HepG2 (cell line): ENCODE measurements at regions not wholly inside any gene's neighbourhood (a gene's known extent, or its start where the extent isn't known, plus 50 kb on each side); places are given as distances from the start of the nearest gene placed in this dataset.

Source experiments
- ATAC-seq: fragments of 200-7000 bp; cut with Tn5 transposase; 3 replicates; pipeline ENCODE4 v1.9.1; 2020; ENCODE audit warnings: mild to moderate bottlenecking, moderate library complexity
- BruUV-seq: library from RNA; stranded (reverse); fragments of 400-500 nt; replicated peaks from 2 replicates; lab custom pipeline; 2021; lab: Mats Ljungman, UMichigan
- CTCF ChIA-PET: fragments of 300-600 bp; formaldehyde crosslinking; extraction: SDS; loops from one replicate; lab custom pipeline; 2021; ENCODE audit warnings: low total read pairs, inconsistent platforms, low intra/inter-chr PET ratio; lab: Yijun Ruan, JAX
- POLR2A ChIA-PET: fragments of 350-600 bp; sonication (Branson Sonifier 250); formaldehyde crosslinking; loops from one replicate; lab custom pipeline; 2020; ENCODE audit warnings: antibody characterized with exemption, inconsistent platforms; lab: Yijun Ruan, JAX
- DNase-seq: peaks from one replicate; pipeline ENCODE4 v3.0.0-alpha.2; 2015; ENCODE audit warnings: low spot score
- FAIRE-seq: peaks from 3 replicates; lab custom pipeline; 2011; peaks lifted over from hg19 to GRCh38; lab: Jason Lieb, UNC
- H2AFZ ChIP-seq: one replicate; pipeline ENCODE4 v1.6.1; 2011; ENCODE audit warnings: low read length, inconsistent platforms
- H3K27ac ChIP-seq: fragments of 300-600 bp; 3 replicates; pipeline ENCODE4 v1.8.0; 2011; ENCODE audit warnings: mixed run types, mild to moderate bottlenecking, mixed read lengths, low read length, inconsistent platforms; ENCODE audit not compliant: insufficient read depth; ENCODE audit errors: extremely low read length
- H3K27me3 ChIP-seq, 2 experiments: fragments of 200-600 bp in 1 of 2; 2 replicates in 1 of 2; 3 replicates in 1 of 2; pipeline versions ENCODE4 v1.6.0 to v1.8.0; 2011; ENCODE audit warnings: low read length in 2 of 2, mild to moderate bottlenecking in 2 of 2, moderate library complexity in 2 of 2, inconsistent platforms in 1 of 2; ENCODE audit not compliant: insufficient read depth in 2 of 2, control insufficient read depth in 1 of 2
- H3K36me3 ChIP-seq, 2 experiments: fragments of 200-600 bp in 1 of 2; replicated peaks in 1 of 2; 2 replicates in 1 of 2; 3 replicates in 1 of 2; pipeline versions ENCODE4 v1.5.1 to v1.8.0; 2011; ENCODE audit warnings: low read length in 2 of 2, inconsistent platforms in 1 of 2; ENCODE audit not compliant: insufficient read depth in 2 of 2, control insufficient read depth in 1 of 2
- H3K4me1 ChIP-seq: 2 replicates; pipeline ENCODE4 v1.5.1; 2012; ENCODE audit warnings: low read length, inconsistent platforms; ENCODE audit not compliant: insufficient read depth
- H3K4me2 ChIP-seq: 2 replicates; pipeline ENCODE4 v1.6.0; 2011; ENCODE audit warnings: low read depth, low read length, inconsistent platforms
- H3K4me3 ChIP-seq, 3 experiments: fragments of 200-600 bp in 1 of 3; sonication (generic), shearing (Covaris generic) in 1 of 3; replicated peaks in 1 of 3; 2 replicates each; pipeline ENCODE4 v1.5.1; 2011 to 2016; ENCODE audit warnings: low read length in 3 of 3, inconsistent platforms in 2 of 3, low read depth in 2 of 3, mild to moderate bottlenecking in 2 of 3, control low read depth in 1 of 3, mixed read lengths in 1 of 3; ENCODE audit not compliant: insufficient read depth in 1 of 3
- H3K79me2 ChIP-seq: one replicate; pipeline ENCODE4 v1.6.1; 2011; ENCODE audit warnings: low read length, inconsistent platforms; ENCODE audit not compliant: insufficient read depth
- H3K9ac ChIP-seq: 2 replicates; pipeline ENCODE4 v1.6.0; 2011; ENCODE audit warnings: mild to moderate bottlenecking, low read depth, low read length, inconsistent platforms; ENCODE audit not compliant: insufficient read depth
- H3K9me3 ChIP-seq: 2 replicates; pipeline ENCODE4 v1.5.1; 2012; ENCODE audit warnings: mild to moderate bottlenecking, low read length
- H4K20me1 ChIP-seq: 2 replicates; pipeline ENCODE4 v1.6.0; 2011; ENCODE audit warnings: inconsistent platforms, mild to moderate bottlenecking, low read length, moderate library complexity; ENCODE audit not compliant: insufficient read depth
- JUN ChIP-seq: sonication (generic); formaldehyde crosslinking; IDR thresholded peaks from 2 replicates; pipeline ENCODE4 v1.4.0; 2020; ENCODE audit warnings: mild to moderate bottlenecking, missing genetic modification reagents
- KDM3A ChIP-seq: IDR thresholded peaks from 2 replicates; pipeline ENCODE4 v1.6.1; 2018; ENCODE audit warnings: low read depth, missing compliant biosample characterization
- KMT2B ChIP-seq: IDR thresholded peaks from 2 replicates; pipeline ENCODE4 v1.6.1; 2016; ENCODE audit warnings: missing genetic modification reagents, missing compliant biosample characterization
- MAFK ChIP-seq, 2 experiments: IDR thresholded peaks in 1 of 2; conservative IDR thresholded peaks in 1 of 2; 2 replicates each; pipeline ENCODE4 v1.6.1; 2011; ENCODE audit warnings: improper control_type of control experiment in 2 of 2, low read length in 2 of 2
- NONO ChIP-seq, 2 experiments: fragments of 450-650 bp in 1 of 2; sonication (generic) in 1 of 2; formaldehyde crosslinking in 1 of 2; IDR thresholded peaks in 1 of 2; conservative IDR thresholded peaks in 1 of 2; 2 replicates each; pipeline versions ENCODE4 v1.6.1 to v1.8.0; 2017 to 2022; ENCODE audit warnings: mild to moderate bottlenecking in 1 of 2, missing genetic modification reagents in 1 of 2, moderate library complexity in 1 of 2
- RNF2 ChIP-seq: fragments of 450-650 bp; conservative IDR thresholded peaks from 2 replicates; pipeline ENCODE4 v1.6.1; 2016; ENCODE audit warnings: low read depth
- RXRB ChIP-seq: IDR thresholded peaks from 2 replicates; pipeline ENCODE4 v1.6.1; 2016; ENCODE audit warnings: borderline replicate concordance, missing genetic modification reagents, missing compliant biosample characterization
- TEAD2 ChIP-seq: sonication (generic); formaldehyde crosslinking; IDR thresholded peaks from 2 replicates; pipeline ENCODE4 v1.9.0; 2021; ENCODE audit warnings: missing genetic modification reagents
- ZBED4 ChIP-seq: sonication (generic); formaldehyde crosslinking; IDR thresholded peaks from 2 replicates; pipeline ENCODE4 v1.4.0; 2020; ENCODE audit warnings: missing genetic modification reagents, borderline replicate concordance
- ZNF263 ChIP-seq: sonication (generic); formaldehyde crosslinking; IDR thresholded peaks from 2 replicates; pipeline ENCODE4 v1.4.0; 2020; ENCODE audit warnings: missing genetic modification reagents
- ZNF44 ChIP-seq: sonication (generic); formaldehyde crosslinking; IDR thresholded peaks from 2 replicates; pipeline ENCODE4 v1.5.1; 2020; ENCODE audit warnings: mild to moderate bottlenecking, missing genetic modification reagents
- ZNF549 ChIP-seq: sonication (generic); formaldehyde crosslinking; IDR thresholded peaks from 2 replicates; pipeline ENCODE4 v1.5.0; 2020; ENCODE audit warnings: missing genetic modification reagents
- ZNF580 ChIP-seq: IDR thresholded peaks from 2 replicates; pipeline ENCODE4 v1.6.1; 2016; ENCODE audit warnings: low read depth, borderline replicate concordance
- ZNF772 ChIP-seq: sonication (generic); formaldehyde crosslinking; IDR thresholded peaks from 2 replicates; pipeline ENCODE4 v1.5.0; 2020; ENCODE audit warnings: mild to moderate bottlenecking, missing genetic modification reagents
- ZSCAN21 ChIP-seq: sonication (generic); formaldehyde crosslinking; IDR thresholded peaks from 2 replicates; pipeline ENCODE4 v1.8.0; 2022; ENCODE audit warnings: mild to moderate bottlenecking, missing genetic modification reagents, moderate library complexity, borderline replicate concordance
- ZSCAN30 ChIP-seq: sonication (generic); formaldehyde crosslinking; IDR thresholded peaks from 2 replicates; pipeline ENCODE4 v1.5.0; 2020; ENCODE audit warnings: mild to moderate bottlenecking, missing genetic modification reagents
- WGBS: methylation state at CpG from one replicate; pipeline ENCODE4 v1.1.6; 2017; ENCODE audit warnings: low lambda C conversion rate; 5-methylcytosine and 5-hydroxymethylcytosine counted together
- in situ Hi-C: cut with HindIII; loops from 2 replicates; pipeline ENCODE4 v1.10.0; 2017; ENCODE audit warnings: low pct_unique_long_range_greater_than_20kb; ENCODE audit not compliant: extremely low pct_ligation_motif_present
- intact Hi-C: fragments of 100-400 bp; cut with micrococcal nuclease; formaldehyde crosslinking; loops from one replicate; pipeline ENCODE4 v1.10.0; 2022; ENCODE audit not compliant: unreplicated experiment

- Histone ChIP-seq H3K27ac (no peak overlapping the region), H3K9me3 (no peaks in the 10 kb centered on the region)
- no peak for FAIRE-seq
- 29% methylated on average over 2 of the region's 7 CpGs for WGBS
- in situ Hi-C loops, result no loop called here
- TF ChIP-seq JUN (CRISPR knock-in tag) (no peak), ZNF772 (CRISPR knock-in tag) (no peak), RNF2 (no peak), KDM3A (CRISPR knock-in tag) (no peak), ZNF44 (no peak), ZNF263 (CRISPR knock-in tag) (no peak)
- TF ChIP-seq, all 625 proteins: peak for 0
- Histone ChIP-seq H3K27me3 (peaks cover 0 to 3% of the 10 kb centered on the region in 2 experiments; a peak in 3 of 5 replicates), H3K79me2 (no peaks in the 10 kb centered on the region), H2AFZ (no peak overlapping the region), H4K20me1 (no peaks in the 10 kb centered on the region), H3K4me1 (peaks cover 9% of the 10 kb centered on the region), H3K4me3 (no peak overlapping the region), H3K9ac (no peak overlapping the region), H3K4me2 (no peak overlapping the region), H3K36me3 (no peaks in the 10 kb centered on the region)
- ChIA-PET POLR2A (no interaction called here), CTCF (no interaction called here)
- DNase-seq, result no peak
- intact Hi-C loops, result no loop called here
- ATAC-seq, result no peak
- no TSS peak for BruUV-seq
These were observed 192.6 kb upstream of the IRX4 start for GRCh38 chr5:2075365-2075764.

- CTCF ChIA-PET, result no interaction called here
- Histone ChIP-seq H3K79me2 (no peaks in the 10 kb centered on the region), H3K4me1 (no peaks in the 10 kb centered on the region), H3K27ac (no peak overlapping the region), H3K27me3 (peaks cover 4 to 26% of the 10 kb centered on the region in 2 experiments; a peak in 4 of 5 replicates), H3K4me2 (no peak overlapping the region), H4K20me1 (no peaks in the 10 kb centered on the region), H3K9me3 (no peaks in the 10 kb centered on the region), H3K9ac (no peak overlapping the region), H3K4me3 (no peak overlapping the region), H3K36me3 (no peaks in the 10 kb centered on the region), H2AFZ (no peak overlapping the region)
- FAIRE-seq (no peak), ATAC-seq (no peak), DNase-seq (no peak)
- 46% methylated on average over 5 of the region's 5 CpGs for WGBS
- in situ Hi-C loops (no loop called here), intact Hi-C loops (no loop called here)
- BruUV-seq, result no TSS peak
- POLR2A ChIA-PET, result no interaction called here
- TF ChIP-seq RXRB (CRISPR knock-in tag) (no peak), MAFK (conservative IDR thresholded peaks at IDR 0.05 in 1 of 2, IDR thresholded peaks at IDR 0.05 in 1 of 2; ENCODE audit: low read length in 2 of 2) (no peak), TEAD2 (CRISPR knock-in tag) (no peak), ZSCAN21 (CRISPR knock-in tag) (no peak), ZNF549 (CRISPR knock-in tag) (no peak), ZBED4 (CRISPR knock-in tag) (no peak), ZSCAN30 (CRISPR knock-in tag) (no peak), ZNF580 (CRISPR knock-in tag) (no peak), NONO (IDR thresholded peaks at IDR 0.05) (no peak), NONO (CRISPR knock-in tag; conservative IDR thresholded peaks at IDR 0.05) (no peak), KMT2B (CRISPR knock-in tag) (no peak)
These were observed 188.8 kb upstream of the IRX4 start for GRCh38 chr5:2071562-2071961.
